Stomach (tissue), 8 donors: ENCODE measurements at regions not wholly inside any gene's neighbourhood (a gene's known extent, or its start where the extent isn't known, plus 50 kb on each side); places are given as distances from the start of the nearest gene placed in this dataset.
"Not testable (repeated sequence)": the region's sequence is repeated elsewhere in the genome, so short reads cannot be mapped to it uniquely, and the experiment has no call there.

Experiments
- DNase-seq, 2 donors: peaks; one replicate each; pipeline versions ENCODE4 v3.0.0 to v3.0.0-alpha.2; 2013 to 2019
- H3K27ac ChIP-seq, 5 donors: fragments of 200-600 bp in 4 of 5; sonication (generic) in 4 of 5; one replicate each; pipeline ENCODE4 v1.5.1; 2013 to 2019; ENCODE audit warnings: mild to moderate bottlenecking in 1 of 5, moderate library complexity in 1 of 5
- H3K27me3 ChIP-seq, 3 donors: fragments of 200-600 bp; sonication (generic); one replicate each; pipeline ENCODE4 v1.5.1; 2017 to 2019; ENCODE audit warnings: mixed run types in 1 of 3
- H3K36me3 ChIP-seq, 4 donors: fragments of 200-600 bp; sonication (generic); 1 replicate in 3 of 4; 2 replicates in 1 of 4; pipeline ENCODE4 v1.5.1; 2016 to 2019
- H3K4me1 ChIP-seq, 4 donors: fragments of 200-600 bp; sonication (generic); one replicate each; pipeline ENCODE4 v1.5.1; 2016 to 2019
- H3K4me3 ChIP-seq, 4 donors: fragments of 200-600 bp; sonication (generic) in 3 of 4; one replicate each; pipeline ENCODE4 v1.5.1; 2016 to 2019; ENCODE audit warnings: mild to moderate bottlenecking in 1 of 4
- H3K9me3 ChIP-seq, 4 donors: fragments of 200-600 bp; sonication (generic); one replicate each; pipeline ENCODE4 v1.5.1; 2016 to 2019
- CTCF ChIP-seq, 7 experiments: fragments of 450-650 bp in 4 of 7; fragments of 200-600 bp in 3 of 7; sonication (generic) in 3 of 7; IDR thresholded peaks; one replicate each; pipeline ENCODE4 v1.5.1; 2016 to 2019; ENCODE audit warnings: antibody characterized with exemption in 7 of 7, control low read depth in 2 of 7, mild to moderate bottlenecking in 1 of 7
- EP300 ChIP-seq: sonication (generic); formaldehyde crosslinking; IDR thresholded peaks from one replicate; pipeline ENCODE4 v1.6.1; 2017; ENCODE audit warnings: antibody characterized with exemption
- POLR2A ChIP-seq, 4 donors: fragments of 450-650 bp; IDR thresholded peaks; one replicate each; pipeline ENCODE4 v1.6.1; 2016; ENCODE audit warnings: antibody characterized with exemption in 4 of 4, control low read depth in 2 of 4, mild to moderate bottlenecking in 1 of 4, moderate library complexity in 1 of 4
- POLR2AphosphoS5 ChIP-seq, 3 donors: sonication (generic); formaldehyde crosslinking; IDR thresholded peaks; one replicate each; pipeline ENCODE4 v1.6.1; 2016; ENCODE audit warnings: antibody characterized with exemption in 3 of 3
- WGBS, 5 donors: extraction: QIAGEN DNeasy Blood & Tissue Kit in 3 of 5; methylation state at CpG; one replicate each; pipeline versions ENCODE4 v1.1.5 to v1.1.7; 2013 to 2018; 5-methylcytosine and 5-hydroxymethylcytosine counted together
- intact Hi-C: fragments of 100-400 bp; cut with DNase I; formaldehyde crosslinking; loops from one replicate; pipeline ENCODE4 v1.15.1; 2023; ENCODE audit warnings: low total_unique reads
- donor health status: healthy with polysubstance abuse.
- donor health status: Bipolar disorder and iron deficiency.
- donor health status: healthy.

DNA sequence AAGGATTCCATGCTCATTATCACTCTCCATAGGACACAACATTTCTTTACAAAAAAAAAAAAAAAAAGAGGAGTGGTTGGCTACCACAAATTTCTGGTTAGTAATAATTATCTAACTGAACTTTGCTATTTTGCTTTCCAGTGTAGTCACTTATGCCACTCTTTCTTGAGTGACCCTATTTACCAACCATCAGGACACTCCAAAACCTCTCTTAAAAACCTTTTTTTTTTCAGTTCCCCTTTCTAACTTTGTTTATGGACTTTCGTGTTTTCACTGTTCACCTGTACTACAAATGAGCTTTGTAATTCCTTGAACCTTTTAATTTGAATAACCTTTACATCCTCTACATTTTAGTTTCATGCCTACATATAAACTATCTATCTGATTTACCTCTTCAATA is 686.5 kb upstream of the PCDH9 start:
- no peaks in the 10 kb centered on the region for H3K27me3 ChIP-seq
- DNase-seq = no peak
- peaks cover 0 to 15% (median 7%) of the 10 kb centered on the region in 4 donors for H3K9me3 ChIP-seq
- intact Hi-C loops = no loop called here
- H3K4me3 ChIP-seq = no peak overlapping the region
- H3K4me1 ChIP-seq = no peaks in the 10 kb centered on the region
- no peaks in the 10 kb centered on the region for H3K36me3 ChIP-seq
- no peak overlapping the region for H3K27ac ChIP-seq
- 73 to 86% (median 74%) methylated on average over 1 of the region's 1 CpG for WGBS, 5 donors
- TF ChIP-seq CTCF (IDR thresholded peaks at IDR 0.05) (no peak), EP300 (no peak), POLR2A (IDR thresholded peaks at IDR 0.05) (no peak)

GRCh38 chr13:67914535-67914934 is 684.4 kb upstream of the PCDH9 start:
- 85 to 94% (median 91%) methylated on average over 20 to 27 of the region's 27 CpGs for WGBS, 5 donors
- intact Hi-C loops = no loop called here

GRCh38 chr13:67902960-67903359 is 672.8 kb upstream of the PCDH9 start:
- DNase-seq, H3K27me3 ChIP-seq, H3K36me3 ChIP-seq, H3K27ac ChIP-seq, intact Hi-C loops, H3K4me3 ChIP-seq, H3K4me1 ChIP-seq: not testable (repeated sequence)
- WGBS, 5 donors = 68 to 79% (median 75%) methylated on average over 8 of the region's 8 CpGs
- peaks cover 0 to 20% (median 12%) of the 10 kb centered on the region in 4 donors for H3K9me3 ChIP-seq

More at GRCh38 chr13:67914535-67914934, 684.4 kb upstream of the PCDH9 start:
- no peak for TF ChIP-seq POLR2AphosphoS5 (IDR thresholded peaks at IDR 0.05)
- TF ChIP-seq EP300 = no peak
- no peak for TF ChIP-seq POLR2A (IDR thresholded peaks at IDR 0.05)
- no peaks in the 10 kb centered on the region for H3K27me3 ChIP-seq
- no peak overlapping the region for H3K4me3 ChIP-seq
- peaks cover 0 to 18% (median 7%) of the 10 kb centered on the region in 4 donors for H3K9me3 ChIP-seq
- DNase-seq = no peak
- H3K27ac ChIP-seq = no peak overlapping the region
- H3K4me1 ChIP-seq = no peaks in the 10 kb centered on the region
- H3K36me3 ChIP-seq = no peaks in the 10 kb centered on the region

DNA sequence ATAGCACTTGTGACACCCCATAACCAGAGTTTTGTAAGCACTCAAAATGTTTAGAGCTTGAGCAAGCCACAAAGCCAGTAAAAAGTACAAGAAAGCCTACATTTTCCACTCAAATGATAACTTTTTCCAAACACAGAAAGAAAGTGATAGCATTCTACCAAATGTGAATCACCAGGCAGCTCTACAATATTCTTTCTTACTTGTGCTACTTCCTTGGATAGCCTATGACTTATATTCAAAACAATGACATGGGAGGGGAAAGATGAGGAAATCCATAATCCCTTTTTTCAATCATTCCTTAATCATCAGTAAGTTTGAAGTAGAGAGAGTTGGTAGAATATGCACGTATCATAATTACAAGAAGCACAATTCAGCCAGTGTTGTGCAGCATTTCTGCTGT is 650.8 kb upstream of the PCDH9 start:
- H3K36me3 ChIP-seq = no peaks in the 10 kb centered on the region
- WGBS, 5 donors = 83 to 90% (median 89%) methylated on average over 1 of the region's 1 CpG
- H3K4me1 ChIP-seq = no peaks in the 10 kb centered on the region
- no peak for TF ChIP-seq CTCF (IDR thresholded peaks at IDR 0.05)
- no peak for TF ChIP-seq POLR2AphosphoS5 (IDR thresholded peaks at IDR 0.05)
- no peak for TF ChIP-seq POLR2A (IDR thresholded peaks at IDR 0.05)
- TF ChIP-seq EP300 = no peak
- no peak overlapping the region for H3K4me3 ChIP-seq
- no peaks in the 10 kb centered on the region for H3K27me3 ChIP-seq
- no peak overlapping the region for H3K27ac ChIP-seq
- intact Hi-C loops = no loop called here
- H3K9me3 ChIP-seq = peaks cover 0 to 25% (median 7%) of the 10 kb centered on the region in 4 donors
- DNase-seq = no peak

DNA sequence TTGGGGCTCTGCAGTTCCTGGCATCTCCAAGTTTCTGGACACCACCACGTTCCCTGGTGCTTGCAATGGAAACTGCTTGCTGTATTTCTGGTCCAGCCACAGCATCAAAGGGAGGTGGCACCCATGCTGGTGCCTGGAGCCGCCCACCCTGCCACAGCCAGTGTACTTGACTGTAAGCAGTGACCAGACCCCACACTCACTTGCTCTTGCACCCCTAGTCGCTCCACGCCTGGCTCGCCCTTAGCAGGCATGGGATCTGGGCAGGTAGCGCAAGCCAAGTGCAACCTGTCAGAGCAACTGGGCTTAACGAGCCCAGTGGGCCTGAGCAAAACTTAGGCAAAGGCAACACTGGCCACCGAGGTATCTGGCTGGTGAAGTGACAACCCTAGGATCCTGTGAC is 648.2 kb upstream of the PCDH9 start:
- H3K4me3 ChIP-seq = no peak overlapping the region
- no peak for TF ChIP-seq CTCF (IDR thresholded peaks at IDR 0.05)
- no peak for TF ChIP-seq POLR2AphosphoS5 (IDR thresholded peaks at IDR 0.05)
- TF ChIP-seq POLR2A (IDR thresholded peaks at IDR 0.05) = no peak
- peaks cover 0 to 25% (median 7%) of the 10 kb centered on the region in 4 donors for H3K9me3 ChIP-seq
- 86 to 91% (median 91%) methylated on average over 7 to 8 of the region's 8 CpGs for whole genome bisulfite sequencing, 5 donors
- no peak for DNase-seq
- H3K27me3 ChIP-seq = no peaks in the 10 kb centered on the region
- no peaks in the 10 kb centered on the region for H3K36me3 ChIP-seq
- intact Hi-C loops = no loop called here
- no peak overlapping the region for H3K27ac ChIP-seq
- H3K4me1 ChIP-seq = no peaks in the 10 kb centered on the region
